ENCODE measurements at regions not wholly inside any gene's neighbourhood (a gene's known extent, or its start where the extent isn't known, plus 50 kb on each side); places are given as distances from the start of the nearest gene placed in this dataset.

GRCh38 chr16:85428899-85429775, 184.0 kb upstream of the GSE1 start:
- Histone ChIP-seq H3K36me3 (replicated peaks in 1 of 2; ENCODE audit: insufficient read depth in 1 of 2, low read depth in 2 of 2) (no peaks in the 10 kb centered on the region), H3K9me3 (no peaks in the 10 kb centered on the region), H3K4me3 (no peak overlapping the region), H3K27ac (no peak overlapping the region), H3K27me3 (no peaks in the 10 kb centered on the region), H3K4me1 (peaks cover 20% of the 10 kb centered on the region)
- WGBS, 2 donors, result 94% methylated on average over 5 to 22 of the region's 25 CpGs
- no peak for TF ChIP-seq POLR2A (IDR thresholded peaks at IDR 0.05)
- TF ChIP-seq, protein P1, sequence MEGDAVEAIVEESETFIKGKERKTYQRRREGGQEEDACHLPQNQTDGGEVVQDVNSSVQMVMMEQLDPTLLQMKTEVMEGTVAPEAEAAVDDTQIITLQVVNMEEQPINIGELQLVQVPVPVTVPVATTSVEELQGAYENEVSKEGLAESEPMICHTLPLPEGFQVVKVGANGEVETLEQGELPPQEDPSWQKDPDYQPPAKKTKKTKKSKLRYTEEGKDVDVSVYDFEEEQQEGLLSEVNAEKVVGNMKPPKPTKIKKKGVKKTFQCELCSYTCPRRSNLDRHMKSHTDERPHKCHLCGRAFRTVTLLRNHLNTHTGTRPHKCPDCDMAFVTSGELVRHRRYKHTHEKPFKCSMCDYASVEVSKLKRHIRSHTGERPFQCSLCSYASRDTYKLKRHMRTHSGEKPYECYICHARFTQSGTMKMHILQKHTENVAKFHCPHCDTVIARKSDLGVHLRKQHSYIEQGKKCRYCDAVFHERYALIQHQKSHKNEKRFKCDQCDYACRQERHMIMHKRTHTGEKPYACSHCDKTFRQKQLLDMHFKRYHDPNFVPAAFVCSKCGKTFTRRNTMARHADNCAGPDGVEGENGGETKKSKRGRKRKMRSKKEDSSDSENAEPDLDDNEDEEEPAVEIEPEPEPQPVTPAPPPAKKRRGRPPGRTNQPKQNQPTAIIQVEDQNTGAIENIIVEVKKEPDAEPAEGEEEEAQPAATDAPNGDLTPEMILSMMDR (IDR thresholded peaks at IDR 0.05), result no peak
- intact Hi-C loops (cut with DNase I), result loop anchor here (10.0 kb wide), 1 partner anchor 286 kb away; no protein-coding TSS in a partner anchor
- ATAC-seq (no peak), DNase-seq (peak in 3 of 4 donors; percentile 1 to 10 (median 5))

DNA sequence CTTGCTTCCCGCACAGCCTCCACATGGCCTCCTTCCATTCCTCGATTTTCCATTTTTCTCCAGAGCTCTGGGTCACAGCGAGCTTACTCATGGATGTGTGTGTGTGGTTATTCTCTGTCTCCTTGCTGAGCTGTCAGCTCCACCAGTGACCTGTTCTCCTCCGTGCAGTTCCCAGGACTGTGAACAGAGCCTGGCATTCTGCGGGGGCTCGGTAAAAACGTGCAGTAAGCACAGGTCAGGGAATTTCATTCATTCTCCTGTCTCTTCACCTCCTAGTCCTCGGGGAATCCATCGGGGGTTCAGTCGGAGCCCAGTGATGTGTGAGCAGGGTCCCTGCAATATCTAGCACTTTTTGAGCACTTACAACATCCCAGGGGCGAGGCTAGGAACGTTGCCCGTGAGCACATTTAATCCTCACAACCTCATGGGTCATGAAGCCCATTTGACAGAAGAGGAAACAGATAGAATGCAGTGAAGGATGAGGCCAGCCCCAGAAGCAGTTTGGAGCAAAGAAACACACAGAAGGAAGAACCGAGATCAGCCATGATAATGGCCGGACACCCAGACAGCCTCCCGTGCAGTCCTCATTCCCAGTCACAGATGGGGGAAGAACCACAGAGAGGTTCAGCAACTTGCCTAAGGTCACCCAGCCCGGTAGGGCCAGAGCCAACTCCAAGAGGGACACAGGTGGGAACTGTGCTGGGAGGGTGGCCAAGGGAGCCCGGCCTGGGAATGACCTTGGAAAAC, 183.2 kb upstream of the GSE1 start:
- no peaks in the 10 kb centered on the region for H3K36me3 ChIP-seq (replicated peaks in 1 of 2; ENCODE audit: insufficient read depth in 1 of 2, low read depth in 2 of 2)
- no peak overlapping the region for H3K4me3 ChIP-seq
- DNase-seq (peak in 3 of 4 donors; percentile 1 to 48 (median 13)), ATAC-seq (no peak)
- intact Hi-C loops (cut with DNase I), result loop anchor here (10.0 kb wide), 1 partner anchor 285 kb away; no protein-coding TSS in a partner anchor
- TF ChIP-seq, protein P1 (IDR thresholded peaks at IDR 0.05), result no peak
- TF ChIP-seq POLR2A (IDR thresholded peaks at IDR 0.05), result no peak
- no peaks in the 10 kb centered on the region for H3K27me3 ChIP-seq
- peaks cover 12% of the 10 kb centered on the region for H3K4me1 ChIP-seq
- no peaks in the 10 kb centered on the region for H3K9me3 ChIP-seq
- WGBS, 2 donors, result 64 to 69% methylated on average over 18 of the region's 18 CpGs
- no peak overlapping the region for H3K27ac ChIP-seq

GRCh38 chr16:85430523-85431421, 182.3 kb upstream of the GSE1 start:
- H3K4me3 ChIP-seq, result no peak overlapping the region
- DNase-seq (peak in 2 of 4 donors; percentile 47 to 49), ATAC-seq (no peak)
- no peak for TF ChIP-seq POLR2A (IDR thresholded peaks at IDR 0.05)
- H3K27ac ChIP-seq, result no peak overlapping the region
- H3K36me3 ChIP-seq (replicated peaks in 1 of 2; ENCODE audit: insufficient read depth in 1 of 2, low read depth in 2 of 2), result no peaks in the 10 kb centered on the region
- 62 to 77% methylated on average over 17 to 23 of the region's 37 CpGs for WGBS, 2 donors
- intact Hi-C loops (cut with DNase I), result no loop called here
- no peaks in the 10 kb centered on the region for H3K27me3 ChIP-seq
- peaks cover 10% of the 10 kb centered on the region for H3K4me1 ChIP-seq
- no peaks in the 10 kb centered on the region for H3K9me3 ChIP-seq

GRCh38 chr16:85431431-85432124, 181.5 kb upstream of the GSE1 start:
- TF ChIP-seq, protein P1 (IDR thresholded peaks at IDR 0.05), result no peak
- no peak for TF ChIP-seq POLR2A (IDR thresholded peaks at IDR 0.05)
- DNase-seq, result no peak

More at GRCh38 chr16:85431431-85432124, 181.5 kb upstream of the GSE1 start:
- no peak for ATAC-seq
- WGBS, 2 donors, result 83 to 88% methylated on average over 30 to 33 of the region's 33 CpGs
- intact Hi-C loops (cut with DNase I), result no loop called here
- H3K9me3 ChIP-seq, result no peaks in the 10 kb centered on the region
- peaks cover 18% of the 10 kb centered on the region for H3K4me1 ChIP-seq
- no peak overlapping the region for H3K27ac ChIP-seq
- no peak overlapping the region for H3K4me3 ChIP-seq
- no peaks in the 10 kb centered on the region for H3K27me3 ChIP-seq
- H3K36me3 ChIP-seq (replicated peaks in 1 of 2; ENCODE audit: insufficient read depth in 1 of 2, low read depth in 2 of 2), result no peaks in the 10 kb centered on the region

Measured in body of pancreas (tissue), 4 donors.